Epithelial cell of prostate (primary cell): ENCODE measurements at regions not wholly inside any gene's neighbourhood (a gene's known extent, or its start where the extent isn't known, plus 50 kb on each side); places are given as distances from the start of the nearest gene placed in this dataset.
A peak's percentile ranks its signal among the peaks of the same experiment; 100 is the strongest.
"Not testable (repeated sequence)": the region's sequence is repeated elsewhere in the genome, so short reads cannot be mapped to it uniquely, and the experiment has no call there.

Experiments
- DNase-seq: peaks from one replicate; pipeline ENCODE4 v3.0.0-alpha.2; 2011; ENCODE audit warnings: low read depth, low spot score
- H3K27ac ChIP-seq: fragments of 450-650 bp; 2 replicates; pipeline ENCODE4 v1.5.1; 2017; ENCODE audit warnings: mild to moderate bottlenecking

DNA sequence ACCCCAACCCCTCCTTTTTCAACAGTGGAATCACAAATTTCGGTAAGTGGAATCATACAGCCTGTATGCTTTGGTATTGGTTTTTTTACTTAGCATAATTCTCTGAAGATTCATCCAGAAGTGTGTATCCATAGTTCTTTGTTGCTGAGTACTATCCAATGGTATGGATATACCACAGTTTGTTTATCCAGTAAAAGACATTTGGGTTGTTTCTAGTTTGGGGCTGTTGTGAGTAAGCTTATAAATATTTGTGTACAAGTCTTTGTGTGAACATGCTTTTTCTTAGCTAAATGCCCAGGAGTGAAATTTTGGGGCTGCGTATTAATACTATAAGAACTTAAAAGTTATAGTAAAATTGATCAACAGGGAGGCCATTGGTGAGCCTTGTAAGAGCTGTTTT, 57.5 kb upstream of the GC start:
- peak overlapping the region; percentile 40 for H3K27ac ChIP-seq
- no peak for DNase-seq

DNA sequence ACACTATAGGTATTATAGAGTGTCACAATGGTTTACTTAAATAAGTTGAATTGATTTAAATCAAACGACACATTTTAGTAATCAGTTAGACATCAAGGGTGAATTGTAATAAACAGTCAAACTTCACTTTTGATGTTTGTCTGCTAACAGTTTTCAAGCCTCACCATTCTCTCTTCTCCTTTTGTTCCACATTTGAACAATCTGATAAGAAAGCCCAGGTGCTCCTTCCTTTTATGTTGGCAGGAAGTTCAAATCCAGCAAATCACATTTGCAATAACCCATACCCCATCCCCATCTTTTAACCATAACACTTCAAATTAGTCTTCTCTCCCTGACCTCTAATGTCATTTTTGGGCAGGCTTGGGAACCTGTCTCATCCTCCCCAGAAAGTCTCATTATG, 63.4 kb upstream of the GC start:
- no peak overlapping the region for H3K27ac ChIP-seq
- DNase-seq: no peak

DNA sequence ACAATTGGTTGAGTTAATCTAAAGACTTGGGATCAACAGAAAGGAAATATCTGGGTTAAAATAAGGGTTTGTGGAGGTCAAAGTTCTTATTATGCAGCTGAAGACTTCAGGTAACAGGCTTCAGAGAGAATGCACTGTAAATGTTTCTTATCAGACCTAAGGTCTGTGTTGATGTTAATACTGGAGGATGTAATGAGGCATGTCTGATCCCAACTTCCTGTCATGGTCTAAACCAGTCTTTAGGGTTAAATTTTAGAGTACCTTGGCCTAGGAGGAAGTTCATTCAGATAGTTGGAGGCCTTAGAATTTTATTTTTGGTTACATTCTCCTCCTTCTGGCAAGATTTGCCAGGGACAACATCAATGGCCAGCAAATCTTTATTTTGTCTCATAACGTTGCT, 72.1 kb upstream of the GC start:
- no peak for DNase-seq
- H3K27ac ChIP-seq: no peak overlapping the region

DNA sequence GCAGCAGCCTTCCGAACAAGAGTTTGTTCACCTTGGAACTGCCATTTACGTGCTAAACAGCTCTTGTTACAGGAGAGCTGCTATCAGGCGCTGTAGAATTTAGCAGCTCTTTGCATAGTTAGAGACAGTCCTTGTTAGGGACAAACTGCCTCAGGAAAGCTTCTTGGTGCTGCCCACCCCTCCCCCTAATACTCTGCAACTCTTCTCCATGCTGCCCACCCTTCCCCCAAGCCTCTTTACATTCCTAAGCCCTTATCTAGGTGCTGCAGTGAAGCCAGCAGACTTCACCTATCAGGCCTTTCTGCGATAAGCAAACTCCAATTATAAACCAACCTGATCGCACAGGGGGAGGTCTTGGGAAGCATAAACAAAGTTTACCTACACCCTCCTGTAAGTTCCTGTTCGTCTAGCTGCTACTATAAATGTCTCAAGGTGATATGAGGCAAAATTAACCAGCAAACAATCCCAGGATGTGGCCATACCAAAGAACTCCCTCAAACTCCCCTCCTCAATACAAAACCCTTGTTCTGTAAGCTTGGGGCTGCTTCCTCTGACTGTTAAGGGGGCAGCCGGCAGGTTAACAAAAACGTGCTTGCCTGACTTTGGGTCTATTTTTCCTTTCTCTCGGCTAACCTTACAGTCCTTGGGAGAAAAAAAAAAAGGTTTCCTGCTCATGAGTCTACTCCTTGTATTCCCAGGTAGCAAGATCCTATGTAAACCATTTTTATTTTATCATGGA, 74.0 kb upstream of the GC start:
- no peak for DNase-seq

DNA sequence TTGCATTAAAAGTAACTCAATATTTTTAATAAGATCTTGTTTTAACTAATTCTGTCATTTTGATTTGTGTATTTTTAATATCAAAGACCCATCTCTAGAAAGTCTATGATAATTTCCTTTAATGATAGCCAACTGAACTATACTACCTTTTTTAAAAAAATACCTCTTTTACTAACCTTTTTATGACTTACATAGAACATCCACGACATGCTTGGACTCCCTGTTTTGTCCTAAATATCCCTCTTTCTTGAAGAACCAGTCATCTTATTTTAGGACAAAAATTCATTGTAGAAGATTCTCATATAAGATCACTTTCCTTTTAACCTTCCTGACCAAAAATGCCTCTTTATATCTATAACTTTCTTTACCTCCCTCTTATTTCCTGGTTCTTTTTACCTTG, 76.8 kb upstream of the GC start:
- H3K27ac ChIP-seq: no peak overlapping the region
- no peak for DNase-seq

More for the DNA sequence above, 74.0 kb upstream of the GC start:
- no peak overlapping the region for H3K27ac ChIP-seq

DNA sequence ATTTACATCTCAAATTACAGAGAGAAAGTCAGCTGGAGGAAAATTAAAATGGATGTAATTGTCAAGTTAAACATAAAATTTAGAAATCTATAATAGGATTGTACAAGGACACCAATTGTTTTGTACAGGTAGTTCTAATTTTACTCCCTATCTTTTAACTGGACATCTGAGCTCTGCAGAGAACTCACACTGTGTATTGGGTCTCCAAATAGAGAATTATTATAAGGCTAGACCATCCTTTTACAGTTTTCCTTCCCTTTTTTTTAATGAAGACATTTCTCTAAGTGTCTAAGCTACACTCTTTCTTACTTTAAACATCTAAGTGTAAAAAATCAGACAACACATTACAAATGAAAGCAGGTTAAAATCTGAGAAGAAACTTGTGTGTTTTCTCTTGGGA, 78.4 kb upstream of the GC start:
- no peak for DNase-seq
- H3K27ac ChIP-seq: no peak overlapping the region

DNA sequence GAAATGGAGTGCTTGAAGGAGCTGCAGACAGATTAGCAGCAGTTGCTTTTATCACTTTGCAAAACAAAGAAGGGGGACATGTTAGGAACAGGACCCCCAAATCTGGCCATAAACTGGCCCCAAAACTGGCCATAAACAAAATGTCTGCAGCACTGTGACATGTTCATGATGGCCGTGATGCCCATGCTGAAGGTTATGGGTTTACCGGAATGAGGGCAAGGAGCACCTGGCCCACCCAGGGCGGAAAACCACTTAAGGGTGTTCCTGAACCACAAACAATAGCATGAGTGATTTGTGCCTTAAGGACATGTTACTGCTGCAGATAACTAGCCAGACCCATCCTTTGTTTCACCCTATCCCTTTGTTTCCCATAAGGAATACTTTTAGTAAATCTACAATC, 79.6 kb upstream of the GC start:
- H3K27ac ChIP-seq: no peak overlapping the region
- DNase-seq: no peak

DNA sequence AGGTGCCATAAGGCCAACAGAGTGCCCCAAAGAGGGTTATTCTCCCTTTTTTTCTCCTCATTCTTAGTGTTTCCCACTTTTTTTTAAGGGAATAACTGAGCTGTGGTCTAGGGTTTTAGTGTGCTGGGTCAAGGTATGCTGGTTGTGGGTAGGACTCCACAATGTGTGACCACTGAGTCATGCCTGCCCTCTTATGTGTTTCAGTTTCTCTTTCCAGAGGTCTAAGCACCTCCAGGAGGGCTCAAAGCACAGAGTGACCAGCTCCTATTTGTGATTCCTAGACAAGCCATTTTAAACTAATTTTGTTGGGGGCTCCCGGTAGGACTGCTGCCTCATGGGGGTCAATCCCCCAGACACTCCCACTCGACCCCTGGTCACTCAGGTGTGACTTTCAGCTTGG, 80.5 kb upstream of the GC start:
- H3K27ac ChIP-seq: no peak overlapping the region
- DNase-seq: no peak

DNA sequence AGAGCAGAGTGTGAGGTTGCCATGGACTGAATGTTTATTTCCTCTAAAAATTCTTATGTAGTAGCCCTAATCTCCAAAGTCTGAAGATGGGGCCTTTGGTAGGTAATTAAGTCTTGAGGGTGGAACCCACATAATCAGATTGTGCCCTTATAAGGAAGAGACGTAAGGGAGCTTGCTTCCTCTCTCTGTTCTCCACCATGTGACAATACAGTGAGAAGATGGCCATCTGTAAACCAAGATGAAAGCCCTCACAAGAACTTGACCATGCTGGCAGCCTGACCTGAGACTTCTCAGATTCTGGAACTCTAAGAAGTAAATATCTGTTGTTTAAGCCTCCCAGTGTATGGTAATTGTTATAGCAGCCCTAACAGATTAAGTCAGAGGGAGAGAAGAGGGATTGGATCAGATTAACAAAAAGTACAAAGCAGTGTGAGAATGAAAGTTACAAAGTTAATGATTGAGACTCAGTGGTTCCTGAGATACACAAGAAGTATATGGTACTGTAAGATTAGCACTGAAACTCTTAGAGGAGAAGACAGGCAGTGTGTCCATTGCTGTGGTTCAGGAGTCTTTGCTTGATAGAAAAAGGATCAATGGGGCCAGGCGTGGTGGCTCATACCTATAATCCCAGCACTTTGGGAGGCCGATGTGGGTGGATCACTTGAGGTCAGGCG, 82.5 kb upstream of the GC start:
- DNase-seq: no peak
- no peak overlapping the region for H3K27ac ChIP-seq

DNA sequence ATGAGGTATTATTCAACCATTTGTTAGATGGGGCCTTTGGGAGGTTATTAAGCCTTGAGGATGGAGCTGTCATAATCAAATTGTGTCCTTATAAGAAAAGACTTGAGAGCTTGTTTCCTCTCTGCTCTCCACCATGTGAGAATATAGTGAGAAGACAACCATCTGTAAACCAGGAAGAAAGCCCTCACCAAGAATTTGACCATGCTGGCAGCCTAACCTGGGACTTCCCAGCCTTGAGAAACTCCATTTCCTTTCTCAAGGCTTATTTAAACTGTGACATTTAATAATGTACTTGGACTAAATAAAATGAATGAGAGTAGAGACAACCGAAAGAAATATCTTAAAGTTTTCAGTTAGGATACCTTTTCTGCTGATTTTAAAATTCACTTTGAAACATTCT, 83.7 kb upstream of the GC start:
- no peak for DNase-seq

DNA sequence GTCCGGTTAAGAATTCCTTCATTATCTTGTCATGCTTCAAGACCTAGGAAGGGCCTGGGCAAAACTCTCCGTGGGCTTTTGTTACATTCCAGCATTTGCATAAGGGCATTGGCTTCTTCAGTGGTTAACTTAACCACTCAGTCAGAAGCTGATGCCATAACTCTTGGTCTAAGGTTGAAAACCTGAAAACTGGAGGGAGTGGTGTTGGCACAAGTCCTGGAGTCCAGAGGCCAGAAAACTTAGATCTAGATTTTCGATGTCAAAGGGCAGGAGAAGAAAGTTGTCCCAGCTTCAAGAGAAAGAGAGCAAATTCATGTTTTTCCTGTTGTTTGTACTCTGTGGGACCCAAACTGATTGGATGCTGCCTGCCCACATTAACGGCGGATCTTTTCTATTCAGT, 86.6 kb upstream of the GC start:
- DNase-seq: no peak

More for the DNA sequence above, 83.7 kb upstream of the GC start:
- H3K27ac ChIP-seq: no peak overlapping the region

DNA sequence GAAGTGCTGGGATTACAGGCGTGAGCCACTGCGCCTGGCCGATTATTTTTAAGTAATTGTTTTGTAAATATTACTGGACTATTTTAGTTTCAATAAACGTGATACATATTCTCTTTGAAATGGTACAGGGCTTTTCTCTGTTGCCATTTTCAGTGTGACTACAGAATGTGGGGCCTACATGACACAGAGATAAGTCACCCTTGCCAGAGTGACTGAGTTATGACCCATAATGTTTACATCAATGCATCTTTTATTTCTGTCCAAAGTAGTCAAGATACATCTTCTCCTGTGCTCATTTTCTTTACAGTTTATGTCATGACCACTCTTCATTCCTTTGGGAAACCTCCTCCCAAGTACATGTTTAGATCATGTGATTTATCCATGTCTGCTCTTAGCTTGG, 88.3 kb upstream of the GC start:
- no peak overlapping the region for H3K27ac ChIP-seq
- no peak for DNase-seq

More for the DNA sequence above, 86.6 kb upstream of the GC start:
- H3K27ac ChIP-seq: no peak overlapping the region

DNA sequence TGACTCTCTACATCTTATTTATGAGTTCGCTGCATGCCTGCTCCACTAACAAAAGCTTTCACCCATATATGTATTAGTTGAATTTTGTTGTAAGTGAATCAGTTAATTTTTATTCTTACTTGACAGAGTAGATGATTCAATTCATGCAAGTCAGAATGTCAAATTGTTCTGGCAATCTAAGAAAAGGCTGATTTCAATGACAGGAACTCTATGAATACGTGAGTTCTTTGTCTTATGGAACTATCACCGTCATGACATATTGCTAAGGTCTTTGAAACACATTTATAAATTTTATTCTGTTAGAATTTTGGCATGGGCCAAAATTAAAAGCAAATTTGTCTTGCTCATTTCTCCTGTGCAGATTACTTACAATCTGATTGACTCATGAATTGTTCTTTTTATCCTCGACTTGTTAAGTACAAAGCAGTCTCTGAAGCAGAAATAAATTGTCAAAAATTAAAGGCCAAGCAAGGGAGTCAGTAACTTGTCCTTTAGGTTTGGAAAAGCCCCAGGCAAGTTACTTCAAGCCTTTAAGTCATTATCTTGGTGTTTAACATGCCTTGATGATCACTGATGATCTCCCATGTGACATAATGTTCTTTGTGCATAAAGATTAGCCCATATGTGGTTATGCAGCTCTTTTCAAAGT, 89.0 kb upstream of the GC start:
- DNase-seq: no peak
- no peak overlapping the region for H3K27ac ChIP-seq

DNA sequence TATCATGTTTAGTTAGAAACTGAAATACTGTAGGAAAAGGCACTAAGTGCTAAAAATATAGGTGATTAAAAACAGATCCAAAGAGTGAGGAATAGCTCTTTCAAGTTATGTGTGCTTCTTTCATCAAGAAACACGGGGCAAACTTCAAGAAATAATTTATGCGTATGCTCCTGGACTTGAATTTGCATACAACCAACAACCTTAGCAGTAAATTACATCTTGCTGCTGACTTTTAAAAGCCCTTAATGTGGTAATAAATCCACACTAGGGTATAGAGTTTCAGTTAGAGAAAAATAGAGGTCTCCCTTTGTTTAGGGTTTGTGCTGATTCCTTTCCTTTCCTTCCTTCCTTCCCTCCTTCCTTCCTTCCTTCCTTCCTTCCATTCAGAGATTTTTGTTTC, 94.5 kb upstream of the GC start:
- no peak overlapping the region for H3K27ac ChIP-seq
- DNase-seq: no peak

DNA sequence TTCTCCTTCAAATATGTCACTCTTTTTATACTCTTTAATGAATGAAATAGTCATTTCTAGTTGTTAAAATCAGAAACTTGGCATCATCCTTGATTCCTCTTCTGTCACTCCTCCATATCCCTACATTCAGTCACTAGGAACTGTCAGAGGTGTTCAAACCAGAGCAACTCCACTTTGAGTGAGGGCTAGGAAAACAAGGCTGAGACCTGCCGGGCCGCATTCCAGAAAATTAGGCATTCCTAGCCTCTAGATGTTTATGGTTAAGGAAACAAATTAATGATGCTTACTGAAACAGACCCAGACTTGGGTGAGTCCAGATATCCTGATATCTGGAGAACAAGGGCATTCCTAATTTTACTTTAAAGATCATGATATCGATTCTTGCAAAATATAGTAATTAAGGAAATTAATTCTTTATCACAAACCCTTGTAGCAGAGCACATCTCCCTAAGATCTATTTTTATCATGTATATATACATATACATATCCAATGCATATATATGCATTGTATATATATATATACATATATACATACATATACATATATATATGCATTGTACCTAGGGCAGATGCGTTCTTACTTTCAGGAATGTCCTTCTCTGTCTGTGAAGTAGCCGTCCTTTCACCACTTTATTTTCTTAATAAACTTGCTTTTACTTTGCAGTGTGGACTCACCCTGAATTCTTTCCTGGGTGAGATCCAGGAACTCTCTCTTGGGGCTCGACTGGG, 98.4 kb upstream of the GC start:
- DNase-seq: no peak
- no peak overlapping the region for H3K27ac ChIP-seq

DNA sequence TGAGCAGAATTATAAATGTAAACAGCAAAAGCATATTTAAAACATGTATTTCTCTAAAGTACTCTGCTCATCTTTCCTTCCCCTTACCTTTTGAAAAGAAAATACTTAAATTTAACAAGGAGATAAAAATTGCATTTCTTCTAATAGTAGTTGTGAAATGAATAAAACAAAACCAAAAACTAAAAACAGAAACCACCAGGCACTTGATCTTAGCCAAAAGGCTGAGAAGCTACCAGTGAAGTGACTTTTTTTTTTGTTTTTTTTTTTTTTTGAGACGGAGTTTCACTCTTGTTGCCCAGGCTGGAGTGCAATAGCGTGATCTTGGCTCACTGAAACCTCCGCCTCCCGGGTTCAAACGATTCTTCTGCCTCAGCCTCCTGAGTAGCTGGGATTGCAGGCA, 116.5 kb upstream of the GC start:
- DNase-seq, H3K27ac ChIP-seq: not testable (repeated sequence)

DNA sequence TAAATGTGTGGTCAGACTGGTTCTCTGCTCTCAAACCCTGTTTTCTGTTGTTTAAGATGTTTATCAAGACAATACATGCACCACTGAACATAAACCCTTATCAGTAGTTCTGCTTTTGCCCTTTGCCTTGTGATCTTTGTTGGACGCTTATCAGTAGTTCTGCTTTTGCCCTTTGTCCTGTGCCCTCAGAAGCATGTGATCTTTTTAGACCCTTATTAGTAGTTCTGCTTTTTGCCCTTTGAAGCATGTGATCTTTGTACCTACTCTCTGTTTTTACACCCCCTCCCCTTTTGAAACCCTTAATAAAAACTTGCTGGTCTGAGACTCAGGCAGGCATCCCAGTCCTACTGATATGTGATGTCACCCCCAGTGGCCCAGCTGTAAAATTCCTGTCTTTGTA, 121.7 kb upstream of the GC start:
- DNase-seq, H3K27ac ChIP-seq: not testable (repeated sequence)

DNA sequence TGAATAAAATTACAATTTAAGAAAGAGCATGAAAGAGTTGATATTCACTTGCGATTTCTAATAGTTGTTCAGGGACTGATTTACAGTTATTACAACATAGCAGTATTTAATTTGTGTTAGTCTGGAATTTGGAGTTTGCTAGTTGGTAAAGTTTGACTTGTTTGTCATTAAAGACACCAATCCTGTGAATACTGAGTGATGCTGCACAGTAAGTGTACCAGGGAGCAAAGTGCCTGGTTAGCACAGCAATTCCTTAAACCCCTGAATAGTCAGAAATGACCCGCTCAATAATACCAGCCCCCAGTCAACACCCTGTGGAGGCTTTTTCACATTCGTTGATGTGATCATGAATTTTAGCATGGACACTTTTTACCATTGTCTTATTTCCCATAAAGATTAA, 122.2 kb upstream of the GC start:
- H3K27ac ChIP-seq: no peak overlapping the region
- no peak for DNase-seq

DNA sequence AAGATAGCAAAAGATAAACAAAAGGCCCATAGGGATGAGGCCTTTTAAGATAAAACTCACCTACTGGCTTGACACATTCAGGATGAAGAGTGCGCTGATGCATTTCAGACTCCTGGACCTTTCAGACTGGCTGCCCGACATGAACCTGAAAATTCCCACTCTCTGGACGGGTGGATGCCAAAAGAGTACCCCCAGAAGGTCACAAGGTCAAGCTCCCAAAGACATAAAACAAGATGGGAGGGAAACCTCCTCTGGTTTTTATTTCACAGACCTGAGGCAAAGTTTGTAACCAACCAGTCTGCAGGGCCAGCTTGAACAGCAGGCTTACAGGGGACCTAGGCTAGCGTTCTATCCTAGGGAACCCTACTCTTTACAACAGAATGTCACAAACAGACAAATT, 123.2 kb upstream of the GC start:
- no peak for DNase-seq

DNA sequence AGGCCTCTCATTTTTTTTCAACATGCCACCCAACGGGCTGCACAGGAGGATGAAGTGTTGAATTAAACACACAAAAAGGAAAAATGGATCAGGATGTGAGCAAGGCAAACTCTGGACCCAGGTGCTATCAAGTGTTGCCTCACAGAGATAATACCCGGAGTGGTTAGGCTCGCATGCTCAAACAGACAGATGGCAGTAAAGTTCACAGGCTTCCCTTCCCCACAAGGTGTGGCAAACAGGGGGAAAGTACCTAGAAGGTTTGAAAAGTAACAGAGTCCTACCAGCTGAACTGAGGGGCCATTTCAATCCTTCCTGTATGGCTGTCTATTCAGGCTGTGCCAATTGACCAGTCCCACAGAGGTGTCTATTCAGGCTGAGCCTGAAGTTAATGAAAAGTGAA, 123.9 kb upstream of the GC start:
- no peak for DNase-seq
- H3K27ac ChIP-seq: no peak overlapping the region

More for the DNA sequence above, 123.2 kb upstream of the GC start:
- no peak overlapping the region for H3K27ac ChIP-seq

DNA sequence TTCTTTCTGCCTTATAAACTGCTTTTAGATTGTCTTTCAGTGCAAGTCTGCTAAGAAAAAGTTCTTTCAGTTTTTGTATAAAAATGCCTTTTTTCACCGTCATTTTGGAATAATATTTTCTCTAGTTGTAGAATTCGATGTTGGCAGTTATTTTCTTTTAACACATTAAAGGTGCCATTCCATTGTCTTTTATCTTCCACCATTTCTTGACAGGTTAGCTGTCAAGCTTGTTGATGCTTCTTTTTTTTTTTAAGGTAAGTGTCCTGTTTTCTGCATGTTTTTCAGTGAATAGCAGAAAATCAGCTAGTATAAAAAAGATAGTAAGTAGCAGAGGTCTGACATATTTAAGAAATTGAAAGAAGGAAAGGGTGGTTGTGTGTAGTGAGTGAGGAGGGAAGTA, 118.5 kb upstream of the NPFFR2 start:
- H3K27ac ChIP-seq: no peak overlapping the region
- no peak for DNase-seq
